DND-41 (cell line): ENCODE measurements at regions not wholly inside any gene's neighbourhood (a gene's known extent, or its start where the extent isn't known, plus 50 kb on each side); places are given as distances from the start of the nearest gene placed in this dataset.

Experiments
- EZH2 ChIP-seq: IDR thresholded peaks from 3 replicates; pipeline ENCODE4 v1.6.1; 2012; ENCODE audit warnings: borderline replicate concordance, low read depth, mild to moderate bottlenecking, moderate library complexity, low read length, inconsistent platforms; ENCODE audit not compliant: severe bottlenecking
- TF ChIP-seq, protein P1 (sequence below): IDR thresholded peaks from 2 replicates; pipeline ENCODE4 v1.5.1; 2012; ENCODE audit warnings: borderline replicate concordance, low read length, moderate library complexity, mild to moderate bottlenecking; ENCODE audit not compliant: poor library complexity, severe bottlenecking; ENCODE audit errors: extremely low read depth

- TF ChIP-seq, protein P1, sequence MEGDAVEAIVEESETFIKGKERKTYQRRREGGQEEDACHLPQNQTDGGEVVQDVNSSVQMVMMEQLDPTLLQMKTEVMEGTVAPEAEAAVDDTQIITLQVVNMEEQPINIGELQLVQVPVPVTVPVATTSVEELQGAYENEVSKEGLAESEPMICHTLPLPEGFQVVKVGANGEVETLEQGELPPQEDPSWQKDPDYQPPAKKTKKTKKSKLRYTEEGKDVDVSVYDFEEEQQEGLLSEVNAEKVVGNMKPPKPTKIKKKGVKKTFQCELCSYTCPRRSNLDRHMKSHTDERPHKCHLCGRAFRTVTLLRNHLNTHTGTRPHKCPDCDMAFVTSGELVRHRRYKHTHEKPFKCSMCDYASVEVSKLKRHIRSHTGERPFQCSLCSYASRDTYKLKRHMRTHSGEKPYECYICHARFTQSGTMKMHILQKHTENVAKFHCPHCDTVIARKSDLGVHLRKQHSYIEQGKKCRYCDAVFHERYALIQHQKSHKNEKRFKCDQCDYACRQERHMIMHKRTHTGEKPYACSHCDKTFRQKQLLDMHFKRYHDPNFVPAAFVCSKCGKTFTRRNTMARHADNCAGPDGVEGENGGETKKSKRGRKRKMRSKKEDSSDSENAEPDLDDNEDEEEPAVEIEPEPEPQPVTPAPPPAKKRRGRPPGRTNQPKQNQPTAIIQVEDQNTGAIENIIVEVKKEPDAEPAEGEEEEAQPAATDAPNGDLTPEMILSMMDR, result no peak
- no peak for TF ChIP-seq EZH2
Measured at GRCh38 chr1:55632058-55632457, 416.9 kb upstream of the USP24 start.
